Activated CD8-positive, alpha-beta T cell treated with anti-CD3 and anti-CD28 coated beads for 36 hours (primary cell): ENCODE measurements at regions not wholly inside any gene's neighbourhood (a gene's known extent, or its start where the extent isn't known, plus 50 kb on each side); places are given as distances from the start of the nearest gene placed in this dataset.

Experiments used
- ATAC-seq: fragments of 200-7000 bp; cut with Tn5 transposase; one replicate; pipeline ENCODE4 v1.10.0; 2021; ENCODE audit warnings: mild to moderate bottlenecking, moderate library complexity
- CTCF ChIA-PET: fragments of 350-600 bp; sonication (Branson Sonifier 250); formaldehyde crosslinking; loops from one replicate; lab custom pipeline; 2021; ENCODE audit warnings: antibody characterized with exemption; lab: Charles Lee
- POLR2A ChIA-PET: fragments of 350-600 bp; sonication (Branson Sonifier 250); formaldehyde crosslinking; loops from one replicate; lab custom pipeline; 2021; ENCODE audit warnings: antibody characterized with exemption; lab: Charles Lee
- DNase-seq: peaks from one replicate; pipeline ENCODE4 v3.0.0-alpha.2; 2020
- H3K27ac Mint-ChIP-seq: one replicate; pipeline ENCODE4 v1.8.0; 2021; ENCODE audit warnings: mild to moderate bottlenecking, mixed read lengths
- H3K27me3 Mint-ChIP-seq: one replicate; pipeline ENCODE4 v1.8.0; 2021; ENCODE audit warnings: mixed read lengths
- H3K36me3 Mint-ChIP-seq: one replicate; pipeline ENCODE4 v1.8.0; 2021; ENCODE audit warnings: low read depth, mixed read lengths
- H3K4me1 Mint-ChIP-seq: one replicate; pipeline ENCODE4 v1.8.0; 2021; ENCODE audit warnings: low read depth, mixed read lengths
- H3K4me3 Mint-ChIP-seq: one replicate; pipeline ENCODE4 v1.8.0; 2021; ENCODE audit warnings: mild to moderate bottlenecking, moderate library complexity, mixed read lengths
- H3K9me3 Mint-ChIP-seq: one replicate; pipeline ENCODE4 v1.8.0; 2021; ENCODE audit warnings: mixed read lengths
- CTCF ChIP-seq: fragments of 200-600 bp; IDR thresholded peaks from one replicate; pipeline ENCODE4 v1.8.0; 2022; ENCODE audit warnings: antibody characterized with exemption, mild to moderate bottlenecking
- intact Hi-C: fragments of 100-400 bp; cut with micrococcal nuclease; formaldehyde crosslinking; loops from one replicate; pipeline ENCODE4 v1.10.0; 2022

GRCh38 chr7:12968836-12969422, 281.5 kb downstream of the ARL4A start:
- H3K36me3 Mint-ChIP-seq, result no peaks in the 10 kb centered on the region
- ChIA-PET CTCF (no interaction called here), POLR2A (no interaction called here)

GRCh38 chr7:12970626-12971025, 283.2 kb downstream of the ARL4A start:
- CTCF ChIA-PET, result no interaction called here
- TF ChIP-seq CTCF, result no peak
- intact Hi-C loops, result no loop called here
- ATAC-seq, result no peak
- Mint-ChIP-seq H3K27ac (no peak overlapping the region), H3K4me3 (no peak overlapping the region), H3K4me1 (no peaks in the 10 kb centered on the region), H3K36me3 (no peaks in the 10 kb centered on the region), H3K9me3 (no peaks in the 10 kb centered on the region), H3K27me3 (peaks cover 2% of the 10 kb centered on the region)
- POLR2A ChIA-PET, result no interaction called here
- DNase-seq, result no peak

More at GRCh38 chr7:12968836-12969422, 281.5 kb downstream of the ARL4A start:
- no peak for DNase-seq
- no peak overlapping the region for H3K27ac Mint-ChIP-seq
- no peak for TF ChIP-seq CTCF
- H3K4me1 Mint-ChIP-seq, result no peaks in the 10 kb centered on the region
- no peaks in the 10 kb centered on the region for H3K9me3 Mint-ChIP-seq
- H3K4me3 Mint-ChIP-seq, result no peak overlapping the region
- no peak for ATAC-seq
- intact Hi-C loops, result no loop called here
- H3K27me3 Mint-ChIP-seq, result peaks cover 6% of the 10 kb centered on the region

- Mint-ChIP-seq H3K27ac (no peak overlapping the region), H3K4me3 (no peak overlapping the region), H3K36me3 (no peaks in the 10 kb centered on the region), H3K4me1 (no peaks in the 10 kb centered on the region), H3K27me3 (peaks cover 2% of the 10 kb centered on the region), H3K9me3 (no peaks in the 10 kb centered on the region)
- ChIA-PET POLR2A (no interaction called here), CTCF (no interaction called here)
- ATAC-seq, result no peak
- TF ChIP-seq CTCF, result no peak
- no peak for DNase-seq
- intact Hi-C loops, result no loop called here
Observed at GRCh38 chr7:12974451-12975166, 287.2 kb downstream of the ARL4A start.

GRCh38 chr7:12975412-12975811, 288.0 kb downstream of the ARL4A start:
- H3K4me3 Mint-ChIP-seq, result no peak overlapping the region
- DNase-seq, result no peak
- ChIA-PET CTCF (interaction anchor here (1.0 kb wide), 1 partner anchor 14 kb away, joined by 3 read pairs; no protein-coding TSS in a partner anchor), POLR2A (no interaction called here)
- H3K4me1 Mint-ChIP-seq, result no peaks in the 10 kb centered on the region
- H3K27ac Mint-ChIP-seq, result no peak overlapping the region
- TF ChIP-seq CTCF, result no peak
- ATAC-seq, result no peak
- H3K36me3 Mint-ChIP-seq, result no peaks in the 10 kb centered on the region
- H3K9me3 Mint-ChIP-seq, result no peaks in the 10 kb centered on the region
- intact Hi-C loops, result no loop called here
- H3K27me3 Mint-ChIP-seq, result peaks cover 2% of the 10 kb centered on the region

GRCh38 chr7:12979181-12979580, 291.7 kb downstream of the ARL4A start:
- ATAC-seq, result no peak

More at GRCh38 chr7:12979181-12979580, 291.7 kb downstream of the ARL4A start:
- intact Hi-C loops, result no loop called here
- DNase-seq, result no peak
- ChIA-PET POLR2A (no interaction called here), CTCF (no interaction called here)
- Mint-ChIP-seq H3K27me3 (no peaks in the 10 kb centered on the region), H3K9me3 (no peaks in the 10 kb centered on the region), H3K27ac (no peak overlapping the region), H3K4me1 (no peaks in the 10 kb centered on the region), H3K4me3 (no peak overlapping the region), H3K36me3 (no peaks in the 10 kb centered on the region)
- TF ChIP-seq CTCF, result no peak
